Fibroblast of lung (primary cell): ENCODE measurements at regions not wholly inside any gene's neighbourhood (a gene's known extent, or its start where the extent isn't known, plus 50 kb on each side); places are given as distances from the start of the nearest gene placed in this dataset.

ENCODE experiments used
- DNase-seq, 2 donors: peaks; one replicate each; pipeline versions ENCODE4 v3.0.0 to v3.0.0-alpha.2; 2010; ENCODE audit warnings: low read depth in 2 of 2
- H2AFZ ChIP-seq: 2 replicates; pipeline ENCODE4 v1.5.1; 2012; ENCODE audit warnings: low read length, control low read depth, inconsistent platforms
- H3K27ac ChIP-seq: 2 replicates; pipeline ENCODE4 v1.5.1; 2011; ENCODE audit warnings: low read length, control low read depth; ENCODE audit not compliant: insufficient read depth
- H3K27me3 ChIP-seq: 2 replicates; pipeline ENCODE4 v1.5.1; 2011; ENCODE audit warnings: mild to moderate bottlenecking, low read length; ENCODE audit not compliant: control insufficient read depth, insufficient read depth
- H3K36me3 ChIP-seq: 2 replicates; pipeline ENCODE4 v1.5.1; 2011; ENCODE audit warnings: low read length; ENCODE audit not compliant: control insufficient read depth, insufficient read depth
- H3K4me1 ChIP-seq: 2 replicates; pipeline ENCODE4 v1.5.1; 2011; ENCODE audit warnings: low read length; ENCODE audit not compliant: control insufficient read depth, insufficient read depth; ENCODE audit errors: extremely low read depth
- H3K4me2 ChIP-seq: 2 replicates; pipeline ENCODE4 v1.5.1; 2011; ENCODE audit warnings: low read length, control low read depth; ENCODE audit not compliant: insufficient read depth; ENCODE audit errors: extremely low read depth
- H3K4me3 ChIP-seq, 4 experiments: fragments of 200-600 bp in 1 of 4; sonication (generic) in 1 of 4; replicated peaks in 1 of 4; 2 replicates each; pipeline ENCODE4 v1.5.1; 2011 to 2016; ENCODE audit warnings: low read length in 4 of 4, low read depth in 3 of 4, mild to moderate bottlenecking in 3 of 4, control low read depth in 2 of 4, inconsistent platforms in 1 of 4, mixed read lengths in 1 of 4; ENCODE audit not compliant: insufficient read depth in 1 of 4; ENCODE audit errors: control extremely low read depth in 1 of 4
- H3K79me2 ChIP-seq: 2 replicates; pipeline ENCODE4 v1.5.1; 2012; ENCODE audit warnings: mild to moderate bottlenecking, low read length, inconsistent platforms; ENCODE audit not compliant: control insufficient read depth, insufficient read depth
- H3K9ac ChIP-seq: 2 replicates; pipeline ENCODE4 v1.5.1; 2011; ENCODE audit warnings: mild to moderate bottlenecking, low read length, control low read depth; ENCODE audit not compliant: insufficient read depth
- H3K9me3 ChIP-seq: 2 replicates; pipeline ENCODE4 v1.5.1; 2012; ENCODE audit warnings: low read depth, low read length; ENCODE audit not compliant: control insufficient read depth, insufficient read depth
- H4K20me1 ChIP-seq: 2 replicates; pipeline ENCODE4 v1.5.1; 2011; ENCODE audit warnings: low read length; ENCODE audit not compliant: control insufficient read depth, insufficient read depth; ENCODE audit errors: extremely low read depth
- EZH2 ChIP-seq: IDR thresholded peaks from 2 replicates; pipeline ENCODE4 v1.5.1; 2012; ENCODE audit warnings: low read length, control low read depth, mild to moderate bottlenecking; ENCODE audit errors: missing control alignments
- TF ChIP-seq, protein P1 (sequence below), 2 donors: IDR thresholded peaks in 1 of 2; conservative IDR thresholded peaks in 1 of 2; 1 replicate in 1 of 2; 2 replicates in 1 of 2; pipeline ENCODE4 v1.5.1; 2011 to 2012; ENCODE audit warnings: low read length in 2 of 2, control low read depth in 1 of 2, inconsistent platforms in 1 of 2, low read depth in 1 of 2, mild to moderate bottlenecking in 1 of 2

DNA sequence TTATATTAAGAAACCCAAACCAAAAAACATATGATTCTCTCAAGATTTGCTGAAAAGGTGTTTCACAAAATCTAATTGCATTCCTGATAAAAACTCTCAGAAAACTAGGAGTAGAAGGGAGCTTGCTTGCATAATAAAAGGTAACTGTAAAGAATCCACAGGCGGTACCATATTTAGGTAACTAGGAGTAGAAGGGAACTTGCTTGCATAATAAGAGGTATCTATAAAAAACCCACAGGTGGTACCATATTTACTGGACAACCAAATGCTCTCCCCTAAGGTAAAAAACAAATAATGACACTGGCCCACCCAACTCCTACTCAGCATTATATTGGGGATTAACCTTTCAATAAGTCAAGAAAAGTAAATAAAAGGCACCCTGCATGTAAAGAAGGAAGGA, 57.5 kb upstream of the FCN1 start:
- Histone ChIP-seq H3K4me3 (no peak overlapping the region), H3K36me3 (no peaks in the 10 kb centered on the region), H3K9me3 (no peaks in the 10 kb centered on the region), H3K79me2 (no peaks in the 10 kb centered on the region), H3K9ac (no peak overlapping the region), H3K4me1 (no peaks in the 10 kb centered on the region), H2AFZ (no peak overlapping the region), H3K4me2 (no peak overlapping the region), H3K27ac (no peak overlapping the region), H3K27me3 (no peaks in the 10 kb centered on the region), H4K20me1 (no peaks in the 10 kb centered on the region)
- TF ChIP-seq EZH2: no peak
- TF ChIP-seq, protein P1, sequence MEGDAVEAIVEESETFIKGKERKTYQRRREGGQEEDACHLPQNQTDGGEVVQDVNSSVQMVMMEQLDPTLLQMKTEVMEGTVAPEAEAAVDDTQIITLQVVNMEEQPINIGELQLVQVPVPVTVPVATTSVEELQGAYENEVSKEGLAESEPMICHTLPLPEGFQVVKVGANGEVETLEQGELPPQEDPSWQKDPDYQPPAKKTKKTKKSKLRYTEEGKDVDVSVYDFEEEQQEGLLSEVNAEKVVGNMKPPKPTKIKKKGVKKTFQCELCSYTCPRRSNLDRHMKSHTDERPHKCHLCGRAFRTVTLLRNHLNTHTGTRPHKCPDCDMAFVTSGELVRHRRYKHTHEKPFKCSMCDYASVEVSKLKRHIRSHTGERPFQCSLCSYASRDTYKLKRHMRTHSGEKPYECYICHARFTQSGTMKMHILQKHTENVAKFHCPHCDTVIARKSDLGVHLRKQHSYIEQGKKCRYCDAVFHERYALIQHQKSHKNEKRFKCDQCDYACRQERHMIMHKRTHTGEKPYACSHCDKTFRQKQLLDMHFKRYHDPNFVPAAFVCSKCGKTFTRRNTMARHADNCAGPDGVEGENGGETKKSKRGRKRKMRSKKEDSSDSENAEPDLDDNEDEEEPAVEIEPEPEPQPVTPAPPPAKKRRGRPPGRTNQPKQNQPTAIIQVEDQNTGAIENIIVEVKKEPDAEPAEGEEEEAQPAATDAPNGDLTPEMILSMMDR (conservative IDR thresholded peaks at IDR 0.05 in 1 of 2, IDR thresholded peaks at IDR 0.05 in 1 of 2; ENCODE audit: low read depth in 1 of 2, low read length in 2 of 2): no peak
- no peak for DNase-seq

DNA sequence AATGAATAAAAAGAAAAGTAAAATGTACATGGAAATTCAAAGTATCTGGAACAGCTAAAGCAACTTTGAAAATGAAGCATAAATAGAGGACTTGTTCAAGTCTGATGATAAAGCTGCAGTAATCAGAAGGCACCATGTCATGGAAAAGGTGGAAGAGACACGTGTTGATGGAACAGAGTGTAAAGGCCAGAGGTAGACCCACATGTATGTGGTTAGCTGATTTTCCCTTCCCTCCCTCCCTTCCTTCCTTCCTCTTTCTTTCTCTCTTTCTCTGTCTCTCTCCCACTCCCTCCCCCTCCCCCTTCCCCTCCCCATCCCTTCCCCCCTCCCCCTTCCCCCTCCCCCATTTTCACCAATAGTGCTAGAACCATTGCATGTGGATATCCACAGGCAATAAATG, 58.7 kb upstream of the FCN1 start:
- no peak overlapping the region for H3K27ac ChIP-seq
- H3K36me3 ChIP-seq: no peaks in the 10 kb centered on the region
- no peak overlapping the region for H3K9ac ChIP-seq
- H3K79me2 ChIP-seq: no peaks in the 10 kb centered on the region
- no peak overlapping the region for H3K4me2 ChIP-seq
- no peaks in the 10 kb centered on the region for H3K27me3 ChIP-seq
- H2AFZ ChIP-seq: no peak overlapping the region
- TF ChIP-seq EZH2: no peak
- TF ChIP-seq, protein P1 (conservative IDR thresholded peaks at IDR 0.05 in 1 of 2, IDR thresholded peaks at IDR 0.05 in 1 of 2; ENCODE audit: low read depth in 1 of 2, low read length in 2 of 2): no peak
- H4K20me1 ChIP-seq: no peaks in the 10 kb centered on the region
- no peaks in the 10 kb centered on the region for H3K4me1 ChIP-seq
- no peak overlapping the region for H3K4me3 ChIP-seq
- H3K9me3 ChIP-seq: no peaks in the 10 kb centered on the region
- no peak for DNase-seq

DNA sequence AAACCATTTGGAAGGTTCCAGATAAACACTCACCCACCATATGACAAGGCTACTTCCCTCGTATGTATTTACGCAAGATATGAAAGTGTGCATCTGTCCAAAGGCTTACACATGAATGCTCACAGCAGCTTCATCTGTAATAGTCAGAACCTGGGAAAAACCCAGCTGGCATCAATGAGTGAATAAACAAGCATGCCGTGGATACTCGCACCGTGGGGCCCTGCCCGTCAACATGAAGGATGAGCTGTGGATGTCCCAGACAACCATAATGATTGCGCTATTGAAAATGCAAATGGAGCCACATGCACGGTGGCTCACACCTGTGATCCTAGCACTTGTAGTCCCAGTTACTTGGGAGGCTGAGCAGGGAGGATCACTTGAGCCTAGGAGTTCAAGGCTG, 60.6 kb upstream of the FCN1 start:
- H4K20me1 ChIP-seq: no peaks in the 10 kb centered on the region
- TF ChIP-seq EZH2: no peak
- no peaks in the 10 kb centered on the region for H3K36me3 ChIP-seq
- no peaks in the 10 kb centered on the region for H3K9me3 ChIP-seq
- no peak overlapping the region for H2AFZ ChIP-seq
- no peak overlapping the region for H3K27ac ChIP-seq
- no peak for DNase-seq
- no peak overlapping the region for H3K4me2 ChIP-seq
- H3K79me2 ChIP-seq: no peaks in the 10 kb centered on the region
- no peaks in the 10 kb centered on the region for H3K4me1 ChIP-seq
- H3K4me3 ChIP-seq: no peak overlapping the region
- no peak overlapping the region for H3K9ac ChIP-seq
- no peaks in the 10 kb centered on the region for H3K27me3 ChIP-seq
